DMS114 treated with DMSO at 0.1 percent for 48 hours (cell line): ENCODE measurements at regions not wholly inside any gene's neighbourhood (a gene's known extent, or its start where the extent isn't known, plus 50 kb on each side); places are given as distances from the start of the nearest gene placed in this dataset.
A peak's percentile ranks its signal among the peaks of the same experiment; 100 is the strongest.

Experiments used
- DNase-seq: peaks from one replicate; lab custom pipeline; 2025; ENCODE audit not compliant: unreplicated experiment; lab: John Stamatoyannopoulos, UW

GRCh38 chr16:35463358-35463757 lies 2003.9 kb downstream of the TP53TG3F start:
- DNase-seq, result no peak

GRCh38 chr16:35480361-35480760 lies 2020.9 kb downstream of the TP53TG3F start:
- DNase-seq, result no peak

DNA sequence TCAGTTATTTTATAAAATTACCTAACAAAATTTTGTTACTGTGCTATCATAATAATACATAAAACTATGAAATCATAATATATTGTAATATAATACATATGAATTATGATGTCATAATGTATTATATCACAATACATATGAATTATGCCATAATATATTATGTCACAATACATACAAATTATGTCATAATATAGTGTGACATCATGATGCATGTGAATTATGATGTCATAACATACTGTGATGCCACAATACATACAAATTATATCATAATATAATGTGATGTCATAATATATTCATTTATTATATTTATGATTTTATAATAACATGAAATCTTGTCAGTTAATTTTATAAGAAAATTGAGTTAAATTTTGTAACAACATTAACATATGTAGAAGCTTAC lies 2021.6 kb downstream of the TP53TG3F start:
- DNase-seq, result no peak

DNA sequence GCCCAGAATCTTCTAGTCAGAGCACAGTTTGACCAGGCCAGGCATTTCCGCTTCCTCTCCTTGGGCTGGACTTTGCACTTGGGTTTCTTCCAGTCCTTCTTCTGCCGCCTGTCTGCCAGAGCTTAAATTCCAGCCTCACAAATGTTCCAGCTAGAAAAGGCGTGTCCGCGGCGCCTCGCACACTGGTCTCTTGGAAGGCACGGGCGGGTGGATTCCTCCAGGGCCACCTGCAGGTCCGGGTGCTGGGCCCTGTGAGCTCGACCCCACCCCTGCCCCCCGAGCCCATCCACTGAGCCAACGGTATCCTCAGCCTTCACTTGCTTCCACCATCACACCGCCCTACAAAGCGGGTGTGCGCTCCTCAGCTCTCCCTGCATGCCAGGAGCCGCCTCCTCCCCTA lies 2026.5 kb downstream of the TP53TG3F start:
- DNase-seq, result no peak

- peak; percentile 73 for DNase-seq
Measured at GRCh38 chr16:35492225-35492624, 2032.8 kb downstream of the TP53TG3F start.

DNA sequence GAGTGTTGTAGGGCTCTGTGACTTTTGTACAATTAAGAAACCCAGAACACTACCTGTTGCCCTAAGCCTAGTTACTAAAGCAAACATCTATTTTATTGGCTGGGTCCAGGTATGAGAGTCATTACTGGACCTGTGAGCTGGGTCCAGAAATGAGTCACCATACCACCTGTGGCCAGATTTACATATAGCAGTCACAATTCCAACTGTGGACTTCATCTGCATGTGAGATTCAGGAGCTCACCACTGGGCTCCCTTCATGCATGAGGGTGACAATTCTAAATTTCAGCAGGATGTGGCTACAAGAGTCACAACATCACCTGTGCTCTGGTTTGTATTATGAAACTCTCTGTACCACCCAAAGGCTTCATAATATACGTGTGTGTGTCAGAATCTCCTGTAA lies 2038.0 kb downstream of the TP53TG3F start:
- DNase-seq, result no peak

GRCh38 chr16:35506018-35506897 lies 2046.8 kb downstream of the TP53TG3F start:
- DNase-seq, result peak; percentile 71

DNA sequence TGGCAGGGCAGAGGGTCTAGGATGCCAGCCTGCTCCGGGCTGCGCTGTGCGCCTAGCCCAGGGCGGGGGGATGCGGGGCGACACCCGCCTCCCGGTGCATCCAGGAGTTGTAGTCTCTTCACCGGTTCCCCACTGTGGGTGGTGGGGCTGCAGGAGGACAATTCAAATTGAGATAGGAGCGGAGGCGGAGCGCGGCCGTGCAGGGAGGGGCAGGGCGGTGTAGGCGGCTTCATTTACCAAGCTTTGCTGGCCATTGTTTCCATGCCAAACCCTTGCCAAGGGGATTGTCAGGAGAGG lies 2047.4 kb downstream of the TP53TG3F start:
- no peak for DNase-seq

- DNase-seq, result no peak
Measured at GRCh38 chr16:35510701-35511100, 2051.3 kb downstream of the TP53TG3F start.

GRCh38 chr16:35516551-35516950 lies 2057.1 kb downstream of the TP53TG3F start:
- no peak for DNase-seq

DNA sequence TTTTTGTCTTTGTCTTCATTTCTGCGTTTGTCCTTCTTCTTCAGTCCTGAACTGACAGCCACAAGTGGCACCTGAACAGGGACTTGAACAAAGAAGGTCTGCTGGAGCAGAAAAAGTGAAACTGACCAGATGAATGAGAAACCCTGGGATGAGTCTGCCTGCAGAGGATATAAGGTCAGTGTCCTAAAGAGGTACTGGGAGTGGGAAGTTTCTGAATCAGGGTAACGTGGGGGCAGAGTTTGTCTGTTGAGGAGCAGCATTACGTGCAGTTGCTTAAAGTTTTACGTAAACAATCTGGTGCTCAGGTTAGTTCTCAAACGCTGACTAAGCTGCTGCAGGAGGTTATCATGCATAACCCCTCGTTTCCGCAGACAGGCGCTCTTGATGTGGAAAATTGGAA lies 2057.6 kb downstream of the TP53TG3F start:
- DNase-seq, result no peak

GRCh38 chr16:35523991-35524390 lies 2064.6 kb downstream of the TP53TG3F start:
- no peak for DNase-seq

DNA sequence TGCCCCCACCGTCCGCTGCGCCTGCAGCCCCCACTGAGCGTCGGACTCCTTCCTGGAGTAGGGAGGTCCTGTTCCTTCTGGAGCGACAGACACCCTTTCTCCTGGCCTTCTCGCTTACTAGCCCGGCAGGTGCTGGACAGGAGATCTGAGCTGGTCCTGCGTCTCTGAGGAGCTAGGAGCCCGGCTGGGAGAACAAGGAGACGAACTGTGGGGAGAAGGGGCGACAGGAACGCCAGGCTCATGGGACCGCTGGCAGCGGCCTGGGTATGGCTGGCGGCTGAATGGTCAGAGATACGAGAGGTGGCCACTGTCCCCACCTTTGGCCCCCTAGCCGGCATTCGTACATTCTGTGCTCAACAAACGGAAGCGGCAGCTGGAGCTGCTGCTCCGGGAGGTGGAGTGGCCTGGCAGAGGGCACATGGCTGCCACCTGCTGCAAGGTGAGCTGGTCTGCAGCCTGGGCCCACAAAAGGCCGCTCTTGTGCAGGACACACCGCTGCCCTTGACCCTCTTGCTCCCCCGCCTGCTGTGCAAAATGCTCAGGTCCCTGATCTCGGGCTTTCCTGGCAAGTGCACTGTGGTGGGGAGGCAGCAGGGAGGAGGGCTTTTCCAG lies 2066.7 kb downstream of the TP53TG3F start:
- no peak for DNase-seq

GRCh38 chr16:35532576-35532975 lies 2073.2 kb downstream of the TP53TG3F start:
- no peak for DNase-seq

DNA sequence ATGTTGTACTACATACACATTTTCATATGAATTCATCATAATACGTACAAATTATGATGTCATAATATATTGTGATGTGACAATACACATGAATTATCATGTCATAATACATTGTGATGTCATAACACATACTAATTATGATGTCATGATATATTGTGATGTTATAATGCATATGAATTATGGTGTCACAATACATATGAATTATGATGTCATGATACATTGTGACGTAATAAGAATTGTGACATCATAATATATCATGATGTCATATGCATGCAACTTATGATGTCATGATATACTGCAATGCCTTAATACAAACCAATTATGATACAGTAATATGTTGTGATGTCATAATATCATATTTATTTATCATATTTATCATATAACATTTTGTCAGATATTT lies 2074.3 kb downstream of the TP53TG3F start:
- DNase-seq, result no peak

DNA sequence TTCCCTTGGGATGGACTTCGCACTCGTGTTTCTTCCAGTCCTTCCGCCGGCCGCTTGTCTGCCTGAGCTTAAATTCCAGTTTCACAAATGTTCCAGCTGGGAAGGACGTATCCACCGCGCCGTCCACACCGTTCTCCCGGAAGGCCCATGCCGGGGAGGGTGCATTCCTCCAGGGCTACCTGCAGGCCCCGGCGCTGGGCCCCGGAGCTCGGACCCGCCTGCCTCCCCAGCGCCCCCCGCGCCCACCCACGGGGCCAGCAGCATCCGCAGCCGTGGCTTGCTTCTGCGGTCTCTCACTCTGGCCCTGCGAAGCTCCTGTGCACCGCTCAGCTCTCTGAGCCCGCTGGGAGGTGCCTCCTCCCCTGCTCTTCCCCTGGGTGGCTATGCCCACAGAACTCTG lies 2084.1 kb downstream of the TP53TG3F start:
- no peak for DNase-seq

GRCh38 chr16:35552763-35553162 lies 2093.4 kb downstream of the TP53TG3F start:
- DNase-seq, result no peak

GRCh38 chr16:35557731-35558130 lies 2098.3 kb downstream of the TP53TG3F start:
- DNase-seq, result no peak

- no peak for DNase-seq
Measured at GRCh38 chr16:35559911-35560636, 2100.7 kb downstream of the TP53TG3F start.

GRCh38 chr16:35560637-35560984 lies 2101.2 kb downstream of the TP53TG3F start:
- no peak for DNase-seq

GRCh38 chr16:35561346-35561745 lies 2101.9 kb downstream of the TP53TG3F start:
- DNase-seq, result no peak

DNA sequence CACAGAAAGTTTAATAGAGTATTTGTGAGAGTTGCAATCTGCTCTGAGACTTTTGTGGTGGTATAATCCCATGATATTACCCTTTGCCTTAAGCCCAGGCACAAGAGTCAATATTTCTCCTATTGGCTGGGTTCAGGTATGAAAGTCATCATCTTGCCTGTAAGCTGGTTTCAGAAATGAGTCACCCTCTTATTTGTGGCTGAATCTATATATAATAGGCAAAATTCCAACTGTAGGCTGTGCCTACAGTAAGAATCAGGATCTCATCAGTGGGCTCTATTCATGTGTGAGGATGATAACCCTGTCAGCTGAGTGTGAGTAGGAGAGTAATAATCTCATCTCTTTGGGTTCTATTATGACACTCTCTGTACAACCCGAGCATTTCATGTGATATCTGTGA lies 2103.1 kb downstream of the TP53TG3F start:
- DNase-seq, result no peak
